Cardiac fibroblast (primary cell): ENCODE measurements at regions not wholly inside any gene's neighbourhood (a gene's known extent, or its start where the extent isn't known, plus 50 kb on each side); places are given as distances from the start of the nearest gene placed in this dataset.

Source experiments
- DNase-seq, 2 donors: peaks; one replicate each; pipeline versions ENCODE4 v3.0.0 to v3.0.0-alpha.2; 2010; ENCODE audit warnings: low read depth in 2 of 2
- H3K4me3 ChIP-seq, 2 donors: replicated peaks in 1 of 2; 1 replicate in 1 of 2; 2 replicates in 1 of 2; pipeline ENCODE4 v1.5.1; 2011; ENCODE audit warnings: low read depth in 2 of 2, low read length in 2 of 2, mild to moderate bottlenecking in 2 of 2, moderate library complexity in 1 of 2
- TF ChIP-seq, protein P1 (sequence below): IDR thresholded peaks from one replicate; pipeline ENCODE4 v1.5.1; 2011; ENCODE audit warnings: low read depth, mild to moderate bottlenecking, low read length, inconsistent platforms

DNA sequence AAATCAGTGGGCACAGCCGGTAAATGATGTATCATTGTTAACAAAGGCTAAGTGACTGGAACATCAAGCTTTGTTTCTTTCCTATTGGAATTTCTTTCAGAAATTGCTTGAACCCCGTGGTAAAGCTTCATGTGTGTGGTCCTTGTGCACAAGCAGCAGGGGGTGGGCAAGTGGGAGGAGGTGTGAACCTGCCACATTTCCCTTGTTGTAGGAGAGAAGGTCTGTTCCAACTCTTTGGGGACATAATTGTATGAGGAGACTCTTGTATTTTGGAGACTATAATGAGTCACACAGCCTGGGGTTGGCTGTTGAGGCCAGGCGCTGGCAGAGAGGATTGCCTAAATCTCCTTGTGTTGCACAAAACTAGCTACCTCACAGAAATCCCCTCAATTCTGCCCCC is 620.5 kb downstream of the IRX1 start:
- DNase-seq = no peak
- H3K4me3 ChIP-seq = no peak overlapping the region
- TF ChIP-seq, protein P1, sequence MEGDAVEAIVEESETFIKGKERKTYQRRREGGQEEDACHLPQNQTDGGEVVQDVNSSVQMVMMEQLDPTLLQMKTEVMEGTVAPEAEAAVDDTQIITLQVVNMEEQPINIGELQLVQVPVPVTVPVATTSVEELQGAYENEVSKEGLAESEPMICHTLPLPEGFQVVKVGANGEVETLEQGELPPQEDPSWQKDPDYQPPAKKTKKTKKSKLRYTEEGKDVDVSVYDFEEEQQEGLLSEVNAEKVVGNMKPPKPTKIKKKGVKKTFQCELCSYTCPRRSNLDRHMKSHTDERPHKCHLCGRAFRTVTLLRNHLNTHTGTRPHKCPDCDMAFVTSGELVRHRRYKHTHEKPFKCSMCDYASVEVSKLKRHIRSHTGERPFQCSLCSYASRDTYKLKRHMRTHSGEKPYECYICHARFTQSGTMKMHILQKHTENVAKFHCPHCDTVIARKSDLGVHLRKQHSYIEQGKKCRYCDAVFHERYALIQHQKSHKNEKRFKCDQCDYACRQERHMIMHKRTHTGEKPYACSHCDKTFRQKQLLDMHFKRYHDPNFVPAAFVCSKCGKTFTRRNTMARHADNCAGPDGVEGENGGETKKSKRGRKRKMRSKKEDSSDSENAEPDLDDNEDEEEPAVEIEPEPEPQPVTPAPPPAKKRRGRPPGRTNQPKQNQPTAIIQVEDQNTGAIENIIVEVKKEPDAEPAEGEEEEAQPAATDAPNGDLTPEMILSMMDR = no peak

DNA sequence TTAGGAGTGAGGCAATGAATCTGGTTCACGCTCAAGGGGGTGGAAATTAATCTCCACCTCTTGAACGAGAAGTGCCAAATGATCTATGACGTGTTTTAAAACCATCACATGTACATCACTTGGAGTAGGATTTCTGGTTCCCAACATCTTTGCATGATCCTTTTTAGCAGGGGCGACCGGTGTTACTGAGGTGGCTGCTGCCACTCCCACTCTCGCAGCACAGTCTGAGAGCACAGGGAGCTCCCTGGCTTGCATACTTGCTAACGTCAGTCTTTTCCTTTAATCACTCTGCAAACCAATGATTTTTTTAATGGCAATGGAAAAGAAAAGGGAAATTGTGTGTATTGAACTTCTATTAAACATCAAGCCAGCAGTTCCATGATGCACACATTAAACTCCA is 624.4 kb downstream of the IRX1 start:
- H3K4me3 ChIP-seq = no peak overlapping the region
- TF ChIP-seq, protein P1 = no peak

DNA sequence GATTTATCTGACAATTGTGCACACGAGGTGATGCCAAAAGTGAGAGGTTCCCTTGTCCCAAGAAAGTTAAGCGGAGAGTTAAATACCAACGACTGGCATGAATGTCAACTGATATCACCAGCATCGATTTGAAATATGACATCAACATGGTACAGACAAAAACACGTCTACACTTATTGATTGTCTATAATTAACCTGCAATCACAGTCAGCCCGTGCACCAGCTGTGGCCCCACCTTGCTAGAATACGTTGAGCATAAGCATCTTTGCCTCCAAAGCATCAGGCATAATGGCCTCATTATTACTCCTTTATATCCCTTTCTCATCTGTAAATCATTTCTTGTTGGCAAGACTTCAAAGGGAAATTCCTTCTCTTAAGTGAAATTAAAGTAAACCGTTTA is 625.4 kb downstream of the IRX1 start:
- TF ChIP-seq, protein P1 = no peak

More for the DNA sequence above, 624.4 kb downstream of the IRX1 start:
- no peak for DNase-seq

DNA sequence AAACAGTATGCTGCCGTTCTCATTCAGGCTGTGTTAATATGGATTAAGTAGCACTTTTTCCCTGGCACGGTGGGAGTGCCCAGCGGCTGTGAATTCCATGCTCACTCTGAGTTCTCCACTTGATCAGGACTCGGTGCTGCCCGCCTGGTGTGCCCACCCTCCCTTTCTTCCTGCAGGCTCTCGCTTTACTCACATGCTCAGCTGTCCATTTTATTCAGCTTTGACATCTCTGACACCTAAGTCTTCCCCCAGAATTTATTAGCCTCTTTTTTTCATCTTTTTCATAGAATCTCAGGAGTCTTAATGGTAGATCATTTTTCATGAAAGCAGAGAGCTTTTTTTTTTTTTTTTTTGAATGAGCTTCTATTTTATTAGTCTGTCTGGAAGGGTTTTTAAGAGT is 626.5 kb downstream of the IRX1 start:
- H3K4me3 ChIP-seq = no peak overlapping the region
- DNase-seq = no peak
- TF ChIP-seq, protein P1 = no peak

More for the DNA sequence above, 625.4 kb downstream of the IRX1 start:
- DNase-seq = no peak
- no peak overlapping the region for H3K4me3 ChIP-seq

DNA sequence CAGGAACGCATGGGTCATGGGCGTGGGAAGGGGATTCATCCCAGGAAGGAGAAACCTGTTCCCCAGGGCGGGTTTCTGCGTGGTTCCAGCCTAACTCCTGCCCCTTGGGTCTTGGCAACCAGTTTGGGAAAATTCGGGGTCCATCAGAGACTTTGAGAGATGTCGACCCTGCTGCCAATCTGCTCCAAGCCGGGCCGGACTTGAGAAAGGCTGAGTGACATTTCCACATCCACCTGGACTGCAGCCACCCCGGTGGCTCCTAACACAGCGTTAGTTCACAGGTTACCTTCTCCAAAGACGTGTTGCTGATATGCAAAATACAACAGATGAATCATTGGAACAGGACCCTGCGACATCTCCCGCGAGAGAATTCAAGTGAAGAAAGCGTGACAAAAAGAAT is 627.2 kb downstream of the IRX1 start:
- TF ChIP-seq, protein P1 = no peak
- no peak overlapping the region for H3K4me3 ChIP-seq
- DNase-seq = no peak

DNA sequence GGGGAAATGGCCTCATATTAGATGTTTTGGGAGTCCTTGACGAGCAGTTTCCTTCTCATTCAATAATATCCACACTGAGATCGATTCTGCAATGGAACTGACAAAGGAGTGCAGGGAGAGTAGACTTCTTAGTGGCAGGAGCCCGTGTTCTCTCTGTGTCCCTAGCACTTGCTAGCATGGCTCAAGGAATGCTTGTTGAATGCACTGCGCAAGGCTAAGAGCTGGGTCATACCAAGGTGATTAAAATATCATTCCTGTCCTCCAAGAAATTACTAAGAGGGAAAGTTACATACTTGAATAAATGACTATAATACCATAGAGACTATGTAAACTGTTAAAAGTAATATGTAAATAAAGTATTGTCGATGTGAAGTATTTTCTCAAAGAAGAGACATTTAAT is 630.1 kb downstream of the IRX1 start:
- H3K4me3 ChIP-seq = no peak overlapping the region
- no peak for DNase-seq
- TF ChIP-seq, protein P1 = no peak

DNA sequence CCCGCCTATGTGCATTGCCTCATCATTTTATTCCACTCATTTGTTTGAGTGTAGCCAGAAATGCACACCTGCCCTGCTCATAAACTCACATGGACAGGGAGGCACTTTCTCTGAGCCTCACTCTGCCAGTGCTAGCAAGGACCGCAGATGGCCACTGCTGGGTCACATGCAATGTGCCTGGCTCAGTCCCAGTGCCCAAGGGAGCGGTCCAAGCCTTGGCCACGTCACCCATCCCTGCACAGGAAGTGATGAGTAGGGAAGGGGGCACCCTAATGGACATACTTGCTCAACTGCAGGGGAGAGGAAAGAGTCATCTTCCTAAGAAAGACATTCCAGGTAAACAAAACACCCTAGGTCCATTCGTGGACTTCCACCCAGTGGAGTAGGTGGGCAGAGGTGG is 630.9 kb downstream of the IRX1 start:
- TF ChIP-seq, protein P1 = no peak
- no peak overlapping the region for H3K4me3 ChIP-seq
- no peak for DNase-seq
